Loucy (cell line): ENCODE measurements at regions not wholly inside any gene's neighbourhood (a gene's known extent, or its start where the extent isn't known, plus 50 kb on each side); places are given as distances from the start of the nearest gene placed in this dataset.

ENCODE experiments used
- EZH2phosphoT487 ChIP-seq: fragments of 200-600 bp; IDR thresholded peaks from 2 replicates; pipeline ENCODE4 v1.6.1; 2018; ENCODE audit warnings: antibody characterized with exemption, mild to moderate bottlenecking, moderate library complexity, borderline replicate concordance
- TF ChIP-seq, protein P1 (sequence below): fragments of 200-600 bp; sonication (generic); conservative IDR thresholded peaks from 2 replicates; pipeline ENCODE4 v1.5.1; 2014; ENCODE audit warnings: mild to moderate bottlenecking, antibody characterized with exemption, low read length

DNA sequence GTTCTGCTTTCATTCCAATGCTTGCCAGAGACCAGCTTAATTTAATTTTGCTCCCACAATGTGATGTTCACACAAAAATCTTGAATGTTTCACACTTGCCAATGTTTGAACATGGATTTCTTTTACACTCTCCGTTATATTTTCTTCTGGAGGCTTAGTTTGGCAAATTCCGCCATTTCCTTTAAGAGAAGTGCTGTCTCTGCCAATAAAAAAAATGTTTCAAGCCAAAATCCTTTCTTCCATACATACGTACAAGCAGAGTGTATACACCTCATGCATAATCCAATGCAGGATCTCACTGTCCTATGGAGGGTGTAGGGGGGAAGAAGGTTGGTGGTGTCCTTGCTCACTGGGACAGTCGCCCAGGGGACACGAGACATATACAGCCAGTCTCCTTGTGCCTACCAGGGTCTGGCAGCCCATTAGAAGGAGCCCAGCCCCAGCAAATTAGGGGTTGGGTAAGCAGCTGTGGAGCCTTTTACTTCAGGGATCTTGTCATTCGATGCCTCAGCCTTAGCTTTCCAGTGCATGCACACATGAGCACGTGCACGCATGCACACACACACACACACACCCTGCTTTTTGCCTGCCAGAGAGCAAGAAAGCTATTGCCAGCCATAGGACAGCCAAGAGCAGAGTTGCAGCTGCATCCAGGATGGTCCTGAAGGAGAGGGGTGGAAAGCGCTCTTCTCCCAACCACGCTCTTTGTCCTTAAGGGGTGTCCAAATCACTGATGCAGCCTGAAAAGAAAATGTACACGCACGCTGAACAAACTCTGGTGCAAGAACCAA is 208.3 kb downstream of the FOXO1 start:
- TF ChIP-seq EZH2phosphoT487, result no peak
- TF ChIP-seq, protein P1, sequence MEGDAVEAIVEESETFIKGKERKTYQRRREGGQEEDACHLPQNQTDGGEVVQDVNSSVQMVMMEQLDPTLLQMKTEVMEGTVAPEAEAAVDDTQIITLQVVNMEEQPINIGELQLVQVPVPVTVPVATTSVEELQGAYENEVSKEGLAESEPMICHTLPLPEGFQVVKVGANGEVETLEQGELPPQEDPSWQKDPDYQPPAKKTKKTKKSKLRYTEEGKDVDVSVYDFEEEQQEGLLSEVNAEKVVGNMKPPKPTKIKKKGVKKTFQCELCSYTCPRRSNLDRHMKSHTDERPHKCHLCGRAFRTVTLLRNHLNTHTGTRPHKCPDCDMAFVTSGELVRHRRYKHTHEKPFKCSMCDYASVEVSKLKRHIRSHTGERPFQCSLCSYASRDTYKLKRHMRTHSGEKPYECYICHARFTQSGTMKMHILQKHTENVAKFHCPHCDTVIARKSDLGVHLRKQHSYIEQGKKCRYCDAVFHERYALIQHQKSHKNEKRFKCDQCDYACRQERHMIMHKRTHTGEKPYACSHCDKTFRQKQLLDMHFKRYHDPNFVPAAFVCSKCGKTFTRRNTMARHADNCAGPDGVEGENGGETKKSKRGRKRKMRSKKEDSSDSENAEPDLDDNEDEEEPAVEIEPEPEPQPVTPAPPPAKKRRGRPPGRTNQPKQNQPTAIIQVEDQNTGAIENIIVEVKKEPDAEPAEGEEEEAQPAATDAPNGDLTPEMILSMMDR, result no peak
